Brain microvascular endothelial cell (primary cell): ENCODE measurements at regions not wholly inside any gene's neighbourhood (a gene's known extent, or its start where the extent isn't known, plus 50 kb on each side); places are given as distances from the start of the nearest gene placed in this dataset.
"Not testable (repeated sequence)": the region's sequence is repeated elsewhere in the genome, so short reads cannot be mapped to it uniquely, and the experiment has no call there.

Experiments used
- DNase-seq: peaks from one replicate; pipeline ENCODE4 v3.0.0-alpha.2; 2020
- H3K27ac ChIP-seq: fragments of 250-450 bp; sonication (Bioruptor Pico); 2 replicates; pipeline ENCODE4 v1.5.1; 2020; ENCODE audit warnings: mild to moderate bottlenecking, moderate library complexity
- H3K27me3 ChIP-seq: fragments of 250-450 bp; sonication (Bioruptor Pico); replicated peaks from 2 replicates; pipeline ENCODE4 v1.5.1; 2020; ENCODE audit warnings: mild to moderate bottlenecking
- H3K36me3 ChIP-seq: fragments of 250-450 bp; sonication (Bioruptor Pico); replicated peaks from 2 replicates; pipeline ENCODE4 v1.5.1; 2020; ENCODE audit warnings: mild to moderate bottlenecking
- H3K4me3 ChIP-seq: 2 replicates; pipeline ENCODE4 v1.5.1; 2011; ENCODE audit warnings: low read depth, mild to moderate bottlenecking, control low read depth, low read length, moderate library complexity
- CTCF ChIP-seq: IDR thresholded peaks from 2 replicates; pipeline ENCODE4 v1.5.1; 2011; ENCODE audit warnings: low read depth, mild to moderate bottlenecking, moderate library complexity, low read length, control low read depth, inconsistent platforms; ENCODE audit errors: missing control alignments
- in situ Hi-C: cut with HindIII; loops from 2 replicates; pipeline ENCODE4 v1.10.0; 2017; ENCODE audit warnings: low sequenced_read_pairs, low pct_ligation_motif_present

- in situ Hi-C loops: no loop called here
- no peaks in the 10 kb centered on the region for H3K27me3 ChIP-seq
- H3K4me3 ChIP-seq: no peak overlapping the region
- no peak for TF ChIP-seq CTCF
- no peaks in the 10 kb centered on the region for H3K36me3 ChIP-seq
- no peak overlapping the region for H3K27ac ChIP-seq
- DNase-seq: no peak
Observed at GRCh38 chr6:19395316-19395715, 441.9 kb upstream of the ID4 start.

- Histone ChIP-seq H3K27ac (no peak overlapping the region), H3K36me3 (no peaks in the 10 kb centered on the region), H3K27me3 (no peaks in the 10 kb centered on the region), H3K4me3 (no peak overlapping the region)
- in situ Hi-C loops: no loop called here
- DNase-seq: peak; percentile 77
- TF ChIP-seq CTCF: no peak
Observed at GRCh38 chr6:19399406-19399805, 437.8 kb upstream of the ID4 start.

GRCh38 chr6:19404884-19405283, 432.3 kb upstream of the ID4 start:
- H3K36me3 ChIP-seq, H3K27me3 ChIP-seq, H3K27ac ChIP-seq, in situ Hi-C loops, H3K4me3 ChIP-seq, DNase-seq: not testable (repeated sequence)

- H3K27me3 ChIP-seq: no peaks in the 10 kb centered on the region
- H3K4me3 ChIP-seq: no peak overlapping the region
- DNase-seq: peak; percentile 34
- H3K27ac ChIP-seq: no peak overlapping the region
- H3K36me3 ChIP-seq: no peaks in the 10 kb centered on the region
- in situ Hi-C loops: no loop called here
- TF ChIP-seq CTCF: no peak
Observed at GRCh38 chr6:19408331-19408730, 428.8 kb upstream of the ID4 start.

GRCh38 chr6:19410481-19410880, 426.7 kb upstream of the ID4 start:
- H3K27me3 ChIP-seq: no peaks in the 10 kb centered on the region
- TF ChIP-seq CTCF: no peak
- no peak overlapping the region for H3K4me3 ChIP-seq
- no peaks in the 10 kb centered on the region for H3K36me3 ChIP-seq
- peak; percentile 70 for DNase-seq
- H3K27ac ChIP-seq: no peak overlapping the region
- in situ Hi-C loops: no loop called here

GRCh38 chr6:19413323-19413722, 423.8 kb upstream of the ID4 start:
- no peak for TF ChIP-seq CTCF
- in situ Hi-C loops: no loop called here
- DNase-seq: peak; percentile 28
- Histone ChIP-seq H3K4me3 (no peak overlapping the region), H3K27me3 (no peaks in the 10 kb centered on the region), H3K36me3 (no peaks in the 10 kb centered on the region), H3K27ac (no peak overlapping the region)
